ENCODE measurements at regions not wholly inside any gene's neighbourhood (a gene's known extent, or its start where the extent isn't known, plus 50 kb on each side); places are given as distances from the start of the nearest gene placed in this dataset.

GRCh38 chr7:25520017-25520416, 291.7 kb upstream of the NPVF start:
- Histone ChIP-seq H3K4me3 (no peak overlapping the region), H3K27ac (no peak overlapping the region), H3K9me3 (no peaks in the 10 kb centered on the region), H3K27me3 (no peaks in the 10 kb centered on the region), H3K4me1 (ENCODE audit: insufficient read depth) (no peaks in the 10 kb centered on the region), H3K36me3 (no peaks in the 10 kb centered on the region)
- intact Hi-C loops (cut with DNase I): no loop called here
- no peak for TF ChIP-seq EP300 (IDR thresholded peaks at IDR 0.05)
- TF ChIP-seq, protein P1, sequence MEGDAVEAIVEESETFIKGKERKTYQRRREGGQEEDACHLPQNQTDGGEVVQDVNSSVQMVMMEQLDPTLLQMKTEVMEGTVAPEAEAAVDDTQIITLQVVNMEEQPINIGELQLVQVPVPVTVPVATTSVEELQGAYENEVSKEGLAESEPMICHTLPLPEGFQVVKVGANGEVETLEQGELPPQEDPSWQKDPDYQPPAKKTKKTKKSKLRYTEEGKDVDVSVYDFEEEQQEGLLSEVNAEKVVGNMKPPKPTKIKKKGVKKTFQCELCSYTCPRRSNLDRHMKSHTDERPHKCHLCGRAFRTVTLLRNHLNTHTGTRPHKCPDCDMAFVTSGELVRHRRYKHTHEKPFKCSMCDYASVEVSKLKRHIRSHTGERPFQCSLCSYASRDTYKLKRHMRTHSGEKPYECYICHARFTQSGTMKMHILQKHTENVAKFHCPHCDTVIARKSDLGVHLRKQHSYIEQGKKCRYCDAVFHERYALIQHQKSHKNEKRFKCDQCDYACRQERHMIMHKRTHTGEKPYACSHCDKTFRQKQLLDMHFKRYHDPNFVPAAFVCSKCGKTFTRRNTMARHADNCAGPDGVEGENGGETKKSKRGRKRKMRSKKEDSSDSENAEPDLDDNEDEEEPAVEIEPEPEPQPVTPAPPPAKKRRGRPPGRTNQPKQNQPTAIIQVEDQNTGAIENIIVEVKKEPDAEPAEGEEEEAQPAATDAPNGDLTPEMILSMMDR (IDR thresholded peaks at IDR 0.05): no peak
- TF ChIP-seq POLR2A (IDR thresholded peaks at IDR 0.05): no peak
- WGBS, 3 donors: 67 to 73% (median 70%) methylated on average over 5 of the region's 5 CpGs
- DNase-seq: no peak

GRCh38 chr7:25520516-25520915, 292.2 kb upstream of the NPVF start:
- H3K27me3 ChIP-seq: no peaks in the 10 kb centered on the region
- no peaks in the 10 kb centered on the region for H3K36me3 ChIP-seq
- no peak for TF ChIP-seq POLR2A (IDR thresholded peaks at IDR 0.05)
- 92 to 96% (median 94%) methylated on average over 6 of the region's 6 CpGs for WGBS, 3 donors
- H3K4me1 ChIP-seq (ENCODE audit: insufficient read depth): no peaks in the 10 kb centered on the region
- intact Hi-C loops (cut with DNase I): no loop called here
- no peak overlapping the region for H3K27ac ChIP-seq
- no peaks in the 10 kb centered on the region for H3K9me3 ChIP-seq
- no peak overlapping the region for H3K4me3 ChIP-seq
- DNase-seq: no peak

- H3K9me3 ChIP-seq: no peaks in the 10 kb centered on the region
- H3K4me1 ChIP-seq (ENCODE audit: insufficient read depth): no peaks in the 10 kb centered on the region
- WGBS, 3 donors: 95 to 97% (median 96%) methylated on average over 6 of the region's 6 CpGs
- no peaks in the 10 kb centered on the region for H3K27me3 ChIP-seq
- H3K4me3 ChIP-seq: no peak overlapping the region
- DNase-seq: no peak
- no peak for TF ChIP-seq POLR2A (IDR thresholded peaks at IDR 0.05)
- no peak for TF ChIP-seq EP300 (IDR thresholded peaks at IDR 0.05)
- TF ChIP-seq, protein P1 (IDR thresholded peaks at IDR 0.05): no peak
- H3K36me3 ChIP-seq: no peaks in the 10 kb centered on the region
- H3K27ac ChIP-seq: no peak overlapping the region
- intact Hi-C loops (cut with DNase I): no loop called here
Measured at GRCh38 chr7:25521236-25521635, 292.9 kb upstream of the NPVF start.

DNA sequence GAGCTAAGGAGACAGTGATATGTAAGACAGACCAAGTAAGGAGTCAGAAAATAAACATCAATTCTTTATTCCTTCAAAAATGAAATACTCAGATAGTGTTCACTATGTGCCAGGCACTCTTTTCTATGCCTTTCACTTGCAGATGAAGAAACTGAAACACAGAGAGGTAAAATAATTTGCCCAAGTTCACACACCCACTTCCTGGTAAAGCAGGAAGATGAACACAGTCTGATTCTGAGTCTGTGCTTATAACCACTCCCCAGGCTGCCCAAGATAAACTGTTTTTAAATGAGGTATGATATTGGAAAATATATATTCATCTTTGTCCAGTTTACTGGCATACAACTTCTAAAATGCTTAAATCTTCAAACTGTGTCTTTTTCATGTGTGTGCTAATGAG, 294.4 kb upstream of the NPVF start:
- no peak for DNase-seq
- no peak overlapping the region for H3K4me3 ChIP-seq
- intact Hi-C loops (cut with DNase I): no loop called here
- no peak overlapping the region for H3K27ac ChIP-seq
- TF ChIP-seq, protein P1 (IDR thresholded peaks at IDR 0.05): no peak
- TF ChIP-seq EP300 (IDR thresholded peaks at IDR 0.05) (no peak), POLR2A (IDR thresholded peaks at IDR 0.05) (no peak)
- no peaks in the 10 kb centered on the region for H3K4me1 ChIP-seq (ENCODE audit: insufficient read depth)
- H3K27me3 ChIP-seq: no peaks in the 10 kb centered on the region
- H3K9me3 ChIP-seq: no peaks in the 10 kb centered on the region
- H3K36me3 ChIP-seq: no peaks in the 10 kb centered on the region

- Histone ChIP-seq H3K4me1 (ENCODE audit: insufficient read depth) (no peaks in the 10 kb centered on the region), H3K4me3 (no peak overlapping the region), H3K9me3 (no peaks in the 10 kb centered on the region), H3K27ac (no peak overlapping the region), H3K27me3 (no peaks in the 10 kb centered on the region), H3K36me3 (no peaks in the 10 kb centered on the region)
- no peak for DNase-seq
- intact Hi-C loops (cut with DNase I): no loop called here
- WGBS, 3 donors: 77 to 89% (median 89%) methylated on average over 7 of the region's 7 CpGs
- TF ChIP-seq EP300 (IDR thresholded peaks at IDR 0.05) (no peak), POLR2A (IDR thresholded peaks at IDR 0.05) (no peak)
- TF ChIP-seq, protein P1 (IDR thresholded peaks at IDR 0.05): no peak
Measured at GRCh38 chr7:25527665-25528170, 299.4 kb upstream of the NPVF start.
